Mucosa of descending colon (tissue), 3 donors: ENCODE measurements at regions not wholly inside any gene's neighbourhood (a gene's known extent, or its start where the extent isn't known, plus 50 kb on each side); places are given as distances from the start of the nearest gene placed in this dataset.
"Not testable (repeated sequence)": the region's sequence is repeated elsewhere in the genome, so short reads cannot be mapped to it uniquely, and the experiment has no call there.

Experiments
- ATAC-seq: fragments of 200-7000 bp; cut with Tn5 transposase; one replicate; pipeline ENCODE4 v1.9.1; 2020; ENCODE audit warnings: mild to moderate bottlenecking, moderate library complexity
- DNase-seq, 3 donors: peaks; one replicate each; pipeline ENCODE4 v3.0.0-alpha.2; 2020
- H3K36me3 ChIP-seq: fragments of 200-600 bp; one replicate; pipeline ENCODE4 v1.8.0; 2021; ENCODE audit warnings: low read depth, mild to moderate bottlenecking
- H3K4me1 ChIP-seq: fragments of 200-600 bp; one replicate; pipeline ENCODE4 v1.8.0; 2021; ENCODE audit warnings: low read depth, mild to moderate bottlenecking
- H3K4me3 ChIP-seq: fragments of 200-600 bp; one replicate; pipeline ENCODE4 v1.8.0; 2021; ENCODE audit warnings: mild to moderate bottlenecking
- H3K9me3 ChIP-seq: fragments of 200-600 bp; one replicate; pipeline ENCODE4 v1.8.0; 2021; ENCODE audit warnings: mild to moderate bottlenecking
- intact Hi-C, 2 donors: fragments of 100-400 bp; cut with DNase I in 1 of 2; cut with micrococcal nuclease in 1 of 2; formaldehyde crosslinking; loops; one replicate each; pipeline versions ENCODE4 v1.11.0 to v1.11.1; 2022; cut with DNase I, micrococcal nuclease
- TF ChIP-seq, protein P1 (sequence below): fragments of 200-600 bp; IDR thresholded peaks from one replicate; pipeline ENCODE4 v1.8.0; 2022; ENCODE audit warnings: antibody characterized with exemption, mild to moderate bottlenecking
- donor health status: DM: no; HTN: no; CAD: no; lungs with moderate emphysema.
- donor health status: DM: no; HTN: no; CAD: no.
- donor health status: DM: no; HTN: yes; CAD: no.

DNA sequence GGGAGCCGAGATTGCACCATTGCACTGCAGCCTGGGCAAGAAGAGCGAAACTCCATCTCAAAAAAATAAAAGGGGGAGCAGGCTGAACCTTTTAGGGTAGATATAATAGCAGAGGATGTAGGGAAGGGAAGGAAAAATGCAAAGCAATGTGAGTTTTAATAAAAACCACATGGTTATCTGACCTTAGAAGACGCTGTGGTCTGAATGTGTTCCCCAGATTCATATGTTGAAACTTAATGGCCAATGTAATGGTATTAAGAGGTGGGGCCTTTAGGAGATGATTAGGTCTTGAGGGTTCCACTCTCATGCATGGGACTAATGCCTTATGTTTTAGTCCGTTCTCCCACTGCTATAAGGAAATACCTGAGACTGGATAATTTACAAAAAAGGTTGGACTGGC is 114.1 kb upstream of the STX18 start:
- Histone ChIP-seq H3K9me3 (no peaks in the 10 kb centered on the region), H3K4me1 (no peaks in the 10 kb centered on the region), H3K36me3 (no peaks in the 10 kb centered on the region), H3K4me3 (no peak overlapping the region)
- no peak for DNase-seq
- intact Hi-C loops, result no loop called here
- no peak for ATAC-seq
- TF ChIP-seq, protein P1, sequence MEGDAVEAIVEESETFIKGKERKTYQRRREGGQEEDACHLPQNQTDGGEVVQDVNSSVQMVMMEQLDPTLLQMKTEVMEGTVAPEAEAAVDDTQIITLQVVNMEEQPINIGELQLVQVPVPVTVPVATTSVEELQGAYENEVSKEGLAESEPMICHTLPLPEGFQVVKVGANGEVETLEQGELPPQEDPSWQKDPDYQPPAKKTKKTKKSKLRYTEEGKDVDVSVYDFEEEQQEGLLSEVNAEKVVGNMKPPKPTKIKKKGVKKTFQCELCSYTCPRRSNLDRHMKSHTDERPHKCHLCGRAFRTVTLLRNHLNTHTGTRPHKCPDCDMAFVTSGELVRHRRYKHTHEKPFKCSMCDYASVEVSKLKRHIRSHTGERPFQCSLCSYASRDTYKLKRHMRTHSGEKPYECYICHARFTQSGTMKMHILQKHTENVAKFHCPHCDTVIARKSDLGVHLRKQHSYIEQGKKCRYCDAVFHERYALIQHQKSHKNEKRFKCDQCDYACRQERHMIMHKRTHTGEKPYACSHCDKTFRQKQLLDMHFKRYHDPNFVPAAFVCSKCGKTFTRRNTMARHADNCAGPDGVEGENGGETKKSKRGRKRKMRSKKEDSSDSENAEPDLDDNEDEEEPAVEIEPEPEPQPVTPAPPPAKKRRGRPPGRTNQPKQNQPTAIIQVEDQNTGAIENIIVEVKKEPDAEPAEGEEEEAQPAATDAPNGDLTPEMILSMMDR, result no peak

- no peak for ATAC-seq
- DNase-seq, result no peak
- H3K9me3 ChIP-seq, result no peaks in the 10 kb centered on the region
- intact Hi-C loops, result no loop called here
- no peak overlapping the region for H3K4me3 ChIP-seq
- H3K36me3 ChIP-seq, result no peaks in the 10 kb centered on the region
- no peaks in the 10 kb centered on the region for H3K4me1 ChIP-seq
- TF ChIP-seq, protein P1, result no peak
Observed at GRCh38 chr4:4655011-4655410, 113.2 kb upstream of the STX18 start.

GRCh38 chr4:4651811-4652755 is 110.2 kb upstream of the STX18 start:
- intact Hi-C loops, result no loop called here
- no peak for DNase-seq
- Histone ChIP-seq H3K9me3 (no peaks in the 10 kb centered on the region), H3K36me3 (no peaks in the 10 kb centered on the region), H3K4me1 (no peaks in the 10 kb centered on the region), H3K4me3 (no peak overlapping the region)
- no peak for ATAC-seq
- TF ChIP-seq, protein P1, result no peak

GRCh38 chr4:4647041-4647440 is 105.2 kb upstream of the STX18 start:
- Histone ChIP-seq H3K9me3 (no peaks in the 10 kb centered on the region), H3K4me3 (no peak overlapping the region), H3K36me3 (no peaks in the 10 kb centered on the region), H3K4me1 (no peaks in the 10 kb centered on the region)
- no peak for ATAC-seq
- TF ChIP-seq, protein P1, result no peak
- intact Hi-C loops, result no loop called here
- DNase-seq, result no peak

GRCh38 chr4:4645743-4646142 is 103.9 kb upstream of the STX18 start:
- no peaks in the 10 kb centered on the region for H3K36me3 ChIP-seq
- H3K9me3 ChIP-seq, result no peaks in the 10 kb centered on the region
- ATAC-seq (no peak), DNase-seq (no peak)
- intact Hi-C loops, result no loop called here
- H3K4me3 ChIP-seq, result no peak overlapping the region
- TF ChIP-seq, protein P1, result no peak
- H3K4me1 ChIP-seq, result no peaks in the 10 kb centered on the region

DNA sequence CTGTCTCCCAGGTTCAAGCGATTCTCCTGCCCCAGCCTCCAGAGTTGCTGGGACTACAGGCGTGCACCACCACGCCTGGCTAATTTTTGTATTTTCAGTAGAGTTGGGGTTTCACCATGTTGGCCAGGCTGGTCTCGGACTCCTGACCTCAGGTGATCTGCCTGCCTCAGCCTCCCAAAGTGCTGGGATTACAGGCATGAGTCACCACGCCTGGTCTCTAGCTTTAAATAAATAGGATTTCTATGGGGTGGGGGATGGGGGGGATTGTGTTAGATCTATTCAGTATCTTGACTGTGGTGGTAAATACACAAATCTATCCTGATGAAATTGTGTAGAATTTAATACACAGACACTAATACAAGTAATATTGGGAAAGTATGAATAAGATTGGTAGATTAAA is 102.4 kb upstream of the STX18 start:
- intact Hi-C loops, H3K9me3 ChIP-seq, H3K36me3 ChIP-seq, H3K4me3 ChIP-seq, ATAC-seq, DNase-seq, H3K4me1 ChIP-seq: not testable (repeated sequence)

DNA sequence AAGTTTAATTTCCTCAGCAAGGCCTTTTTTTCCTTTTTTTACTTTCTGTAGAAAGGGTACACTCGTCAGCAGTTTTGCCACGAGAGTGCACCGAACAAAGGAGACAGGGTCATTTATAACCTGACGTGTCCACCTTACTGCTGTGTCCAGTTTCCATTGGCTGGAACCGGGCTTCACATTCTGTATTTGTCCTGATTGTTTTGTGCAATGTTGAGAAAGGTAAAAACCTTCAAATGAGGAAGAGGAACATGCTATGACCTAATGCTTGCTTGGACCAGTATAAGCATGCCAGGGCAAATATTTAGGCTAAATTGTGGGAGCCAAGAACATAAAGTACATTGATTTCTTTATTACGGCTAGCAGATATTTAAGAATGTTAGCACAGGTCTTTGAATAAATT is 101.9 kb upstream of the STX18 start:
- intact Hi-C loops, DNase-seq, H3K4me1 ChIP-seq, ATAC-seq, H3K9me3 ChIP-seq, H3K36me3 ChIP-seq, H3K4me3 ChIP-seq: not testable (repeated sequence)
